Sigmoid colon (tissue), 3 donors: ENCODE measurements at regions not wholly inside any gene's neighbourhood (a gene's known extent, or its start where the extent isn't known, plus 50 kb on each side); places are given as distances from the start of the nearest gene placed in this dataset.

Experiments used
- POLR2A ChIP-seq, 2 donors: fragments of 450-650 bp; IDR thresholded peaks; one replicate each; pipeline ENCODE4 v1.6.1; 2016; ENCODE audit warnings: antibody characterized with exemption in 2 of 2, mild to moderate bottlenecking in 2 of 2, moderate library complexity in 2 of 2
- TF ChIP-seq, protein P1 (sequence below), 4 experiments: fragments of 450-650 bp in 3 of 4; fragments of 200-600 bp in 1 of 4; IDR thresholded peaks; one replicate each; pipeline ENCODE4 v1.5.1; 2016 to 2019; ENCODE audit warnings: antibody characterized with exemption in 4 of 4, mild to moderate bottlenecking in 3 of 4, moderate library complexity in 2 of 4

DNA sequence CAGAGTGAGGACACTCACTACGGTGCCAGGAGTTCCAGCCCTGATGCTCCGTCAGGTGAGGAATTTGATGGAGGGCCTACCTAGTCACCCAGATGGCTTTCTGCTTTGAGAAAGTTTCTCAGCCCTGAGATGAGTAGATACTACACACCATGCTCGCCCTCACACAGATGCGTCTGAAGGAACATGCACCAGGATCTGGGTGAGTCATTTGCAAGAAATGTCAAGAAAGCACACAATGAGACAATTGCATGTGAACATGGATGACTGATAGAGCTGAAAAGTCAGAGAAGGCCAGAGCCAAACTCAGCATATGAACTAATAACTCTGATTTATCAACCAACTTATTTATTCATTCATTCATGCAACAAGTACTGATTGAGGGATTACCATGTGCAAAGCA lies 483.9 kb downstream of the OMA1 start:
- no peak for TF ChIP-seq POLR2A (IDR thresholded peaks at IDR 0.05)
- TF ChIP-seq, protein P1, sequence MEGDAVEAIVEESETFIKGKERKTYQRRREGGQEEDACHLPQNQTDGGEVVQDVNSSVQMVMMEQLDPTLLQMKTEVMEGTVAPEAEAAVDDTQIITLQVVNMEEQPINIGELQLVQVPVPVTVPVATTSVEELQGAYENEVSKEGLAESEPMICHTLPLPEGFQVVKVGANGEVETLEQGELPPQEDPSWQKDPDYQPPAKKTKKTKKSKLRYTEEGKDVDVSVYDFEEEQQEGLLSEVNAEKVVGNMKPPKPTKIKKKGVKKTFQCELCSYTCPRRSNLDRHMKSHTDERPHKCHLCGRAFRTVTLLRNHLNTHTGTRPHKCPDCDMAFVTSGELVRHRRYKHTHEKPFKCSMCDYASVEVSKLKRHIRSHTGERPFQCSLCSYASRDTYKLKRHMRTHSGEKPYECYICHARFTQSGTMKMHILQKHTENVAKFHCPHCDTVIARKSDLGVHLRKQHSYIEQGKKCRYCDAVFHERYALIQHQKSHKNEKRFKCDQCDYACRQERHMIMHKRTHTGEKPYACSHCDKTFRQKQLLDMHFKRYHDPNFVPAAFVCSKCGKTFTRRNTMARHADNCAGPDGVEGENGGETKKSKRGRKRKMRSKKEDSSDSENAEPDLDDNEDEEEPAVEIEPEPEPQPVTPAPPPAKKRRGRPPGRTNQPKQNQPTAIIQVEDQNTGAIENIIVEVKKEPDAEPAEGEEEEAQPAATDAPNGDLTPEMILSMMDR (IDR thresholded peaks at IDR 0.05) = no peak
